OCI-LY7 (cell line): ENCODE measurements at regions not wholly inside any gene's neighbourhood (a gene's known extent, or its start where the extent isn't known, plus 50 kb on each side); places are given as distances from the start of the nearest gene placed in this dataset.
A peak's percentile ranks its signal among the peaks of the same experiment; 100 is the strongest.

Experiments
- BruUV-seq: library from RNA; stranded (reverse); fragments of 400-500 nt; replicated peaks from 2 replicates; lab custom pipeline; 2021; lab: Mats Ljungman, UMichigan
- CTCF ChIA-PET: fragments of 300-600 bp; sonication (Branson Sonifier 250); formaldehyde crosslinking; loops from one replicate; lab custom pipeline; 2022; ENCODE audit warnings: antibody characterized with exemption; ENCODE audit not compliant: unreplicated experiment; lab: Charles Lee
- POLR2A ChIA-PET: fragments of 300-600 bp; sonication (Branson Sonifier 250); formaldehyde crosslinking; loops from one replicate; lab custom pipeline; 2022; ENCODE audit warnings: antibody characterized with exemption; lab: Charles Lee
- DNase-seq: peaks from one replicate; pipeline ENCODE4 v3.0.0-alpha.2; 2015; ENCODE audit warnings: low spot score
- H2AFZ ChIP-seq: fragments of 200-600 bp; sonication (generic), shearing (Covaris generic); 2 replicates; pipeline ENCODE4 v1.6.1; 2014; ENCODE audit warnings: mild to moderate bottlenecking, antibody characterized with exemption, low read length, moderate library complexity
- H3K27ac ChIP-seq: fragments of 200-600 bp; sonication (generic); 2 replicates; pipeline ENCODE4 v1.5.1; 2014; ENCODE audit warnings: mixed run types, low read depth, mild to moderate bottlenecking, moderate library complexity, low read length, inconsistent platforms; ENCODE audit not compliant: poor library complexity, severe bottlenecking
- H3K36me3 ChIP-seq: fragments of 200-600 bp; sonication (generic); 2 replicates; pipeline ENCODE4 v1.6.1; 2014; ENCODE audit warnings: mild to moderate bottlenecking, antibody characterized with exemption, low read length, moderate library complexity, mixed read lengths; ENCODE audit not compliant: insufficient read depth
- H3K4me1 ChIP-seq: fragments of 200-600 bp; sonication (generic); 2 replicates; pipeline ENCODE4 v1.5.1; 2014; ENCODE audit warnings: mild to moderate bottlenecking, low read length; ENCODE audit not compliant: insufficient read depth, poor library complexity, severe bottlenecking
- H3K4me2 ChIP-seq: fragments of 200-600 bp; sonication (generic); 2 replicates; pipeline ENCODE4 v1.6.1; 2014; ENCODE audit warnings: mild to moderate bottlenecking, low read length
- H3K4me3 ChIP-seq: fragments of 200-600 bp; sonication (generic); 2 replicates; pipeline ENCODE4 v1.5.1; 2014; ENCODE audit warnings: mild to moderate bottlenecking, low read depth, low read length; ENCODE audit not compliant: poor library complexity, severe bottlenecking
- H3K79me2 ChIP-seq: fragments of 200-600 bp; sonication (generic); 2 replicates; pipeline ENCODE4 v1.6.1; 2016; ENCODE audit warnings: low read depth, mild to moderate bottlenecking, low read length, moderate library complexity, mixed read lengths; ENCODE audit not compliant: insufficient read depth
- H3K9me2 ChIP-seq: fragments of 200-600 bp; sonication (generic); 2 replicates; pipeline ENCODE4 v1.6.1; 2016; ENCODE audit warnings: mild to moderate bottlenecking, low read length, mixed read lengths; ENCODE audit not compliant: insufficient read depth
- H3K9me3 ChIP-seq: fragments of 200-600 bp; sonication (generic); 2 replicates; pipeline ENCODE4 v1.6.1; 2014; ENCODE audit warnings: mild to moderate bottlenecking, mixed run types, low read length, mixed read lengths
- H4K20me1 ChIP-seq: fragments of 200-600 bp; sonication (generic); 2 replicates; pipeline ENCODE4 v1.6.1; 2014; ENCODE audit warnings: mild to moderate bottlenecking, antibody characterized with exemption, low read length, moderate library complexity, mixed read lengths; ENCODE audit not compliant: insufficient read depth
- CTCF ChIP-seq: fragments of 200-600 bp; sonication (generic); conservative IDR thresholded peaks from 2 replicates; pipeline ENCODE4 v1.5.1; 2014; ENCODE audit warnings: mild to moderate bottlenecking, antibody characterized with exemption, low read length, moderate library complexity, mixed read lengths
- EZH2phosphoT487 ChIP-seq: fragments of 200-600 bp; sonication (generic); IDR thresholded peaks from 2 replicates; pipeline ENCODE4 v1.6.1; 2018; ENCODE audit warnings: low read depth, borderline replicate concordance, mild to moderate bottlenecking, mixed run types, antibody characterized with exemption, low read length, moderate library complexity, mixed read lengths
- intact Hi-C: fragments of 100-400 bp; cut with micrococcal nuclease; formaldehyde crosslinking; loops from one replicate; pipeline ENCODE4 v1.10.0; 2022; ENCODE audit not compliant: unreplicated experiment

- H3K4me3 ChIP-seq, result no peak overlapping the region
- no peaks in the 10 kb centered on the region for H3K9me2 ChIP-seq
- H4K20me1 ChIP-seq, result no peaks in the 10 kb centered on the region
- ChIA-PET CTCF (no interaction called here), POLR2A (interaction anchor here (1.1 to 1.2 kb wide), 2 partner anchors 8 to 29 kb away, joined by 3 read pairs; no protein-coding TSS in a partner anchor)
- H3K36me3 ChIP-seq, result no peaks in the 10 kb centered on the region
- H3K4me1 ChIP-seq, result no peaks in the 10 kb centered on the region
- no peaks in the 10 kb centered on the region for H3K79me2 ChIP-seq
- H2AFZ ChIP-seq, result no peak overlapping the region
- TF ChIP-seq CTCF, result no peak
- TF ChIP-seq EZH2phosphoT487, result no peak
- no peaks in the 10 kb centered on the region for H3K9me3 ChIP-seq
- intact Hi-C loops, result no loop called here
- BruUV-seq, result no TSS peak
- H3K27ac ChIP-seq, result no peak overlapping the region
- peak; percentile 73 for DNase-seq
- no peak overlapping the region for H3K4me2 ChIP-seq
Observed at GRCh38 chr5:35518104-35518503, 99.6 kb upstream of the SPEF2 start.

GRCh38 chr5:35516271-35516670 is 101.4 kb upstream of the SPEF2 start:
- no peak overlapping the region for H3K27ac ChIP-seq
- ChIA-PET POLR2A (no interaction called here), CTCF (no interaction called here)
- no peaks in the 10 kb centered on the region for H3K4me1 ChIP-seq
- no peak overlapping the region for H2AFZ ChIP-seq
- H3K4me3 ChIP-seq, result no peak overlapping the region
- no peak for TF ChIP-seq EZH2phosphoT487
- no peak for TF ChIP-seq CTCF
- no peaks in the 10 kb centered on the region for H4K20me1 ChIP-seq
- no peak overlapping the region for H3K4me2 ChIP-seq
- H3K9me3 ChIP-seq, result no peaks in the 10 kb centered on the region
- intact Hi-C loops, result no loop called here
- DNase-seq, result no peak
- no peaks in the 10 kb centered on the region for H3K36me3 ChIP-seq
- no peaks in the 10 kb centered on the region for H3K79me2 ChIP-seq
- no peaks in the 10 kb centered on the region for H3K9me2 ChIP-seq
- no TSS peak for BruUV-seq

DNA sequence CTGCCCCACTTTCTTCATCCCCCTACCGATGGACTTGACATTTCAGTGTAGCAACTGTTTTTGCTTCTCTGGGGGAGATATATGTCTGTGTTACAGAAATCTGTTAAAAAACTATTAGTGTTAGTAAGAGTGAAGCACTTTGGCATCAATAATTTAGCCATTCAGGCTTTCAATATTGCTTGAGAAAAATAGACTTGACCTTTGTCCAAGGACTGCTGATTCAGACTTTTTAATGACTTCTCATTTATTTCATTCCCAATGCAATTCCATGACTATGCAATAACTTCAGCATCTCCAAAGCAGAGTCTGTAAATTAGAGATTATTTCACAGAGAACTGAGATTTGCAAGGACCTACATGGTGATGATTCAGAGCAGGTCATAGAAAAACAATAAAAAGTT is 104.1 kb upstream of the SPEF2 start:
- no peak overlapping the region for H3K4me2 ChIP-seq
- ChIA-PET CTCF (no interaction called here), POLR2A (no interaction called here)

More for the DNA sequence above, 104.1 kb upstream of the SPEF2 start:
- H4K20me1 ChIP-seq, result no peaks in the 10 kb centered on the region
- no TSS peak for BruUV-seq
- no peaks in the 10 kb centered on the region for H3K9me3 ChIP-seq
- H3K36me3 ChIP-seq, result no peaks in the 10 kb centered on the region
- no peak overlapping the region for H3K27ac ChIP-seq
- no peaks in the 10 kb centered on the region for H3K4me1 ChIP-seq
- H2AFZ ChIP-seq, result no peak overlapping the region
- H3K79me2 ChIP-seq, result no peaks in the 10 kb centered on the region
- intact Hi-C loops, result no loop called here
- H3K9me2 ChIP-seq, result no peaks in the 10 kb centered on the region
- H3K4me3 ChIP-seq, result no peak overlapping the region
- no peak for DNase-seq
- TF ChIP-seq CTCF (no peak), EZH2phosphoT487 (no peak)
